Coronary artery (tissue), 2 donors: ENCODE measurements at regions not wholly inside any gene's neighbourhood (a gene's known extent, or its start where the extent isn't known, plus 50 kb on each side); places are given as distances from the start of the nearest gene placed in this dataset.

ENCODE experiments used
- DNase-seq: peaks from one replicate; pipeline ENCODE4 v3.0.0-alpha.2; 2017; ENCODE audit warnings: low spot score
- H3K27ac ChIP-seq, 2 donors: fragments of 200-600 bp; sonication (generic); one replicate each; pipeline ENCODE4 v1.5.1; 2016 to 2019
- H3K4me3 ChIP-seq: fragments of 200-600 bp; sonication (generic); 2 replicates; pipeline ENCODE4 v1.5.1; 2016; ENCODE audit warnings: mild to moderate bottlenecking, moderate library complexity
- TF ChIP-seq, protein P1 (sequence below): fragments of 200-600 bp; sonication (generic); IDR thresholded peaks from one replicate; pipeline ENCODE4 v1.5.1; 2019; ENCODE audit warnings: antibody characterized with exemption

DNA sequence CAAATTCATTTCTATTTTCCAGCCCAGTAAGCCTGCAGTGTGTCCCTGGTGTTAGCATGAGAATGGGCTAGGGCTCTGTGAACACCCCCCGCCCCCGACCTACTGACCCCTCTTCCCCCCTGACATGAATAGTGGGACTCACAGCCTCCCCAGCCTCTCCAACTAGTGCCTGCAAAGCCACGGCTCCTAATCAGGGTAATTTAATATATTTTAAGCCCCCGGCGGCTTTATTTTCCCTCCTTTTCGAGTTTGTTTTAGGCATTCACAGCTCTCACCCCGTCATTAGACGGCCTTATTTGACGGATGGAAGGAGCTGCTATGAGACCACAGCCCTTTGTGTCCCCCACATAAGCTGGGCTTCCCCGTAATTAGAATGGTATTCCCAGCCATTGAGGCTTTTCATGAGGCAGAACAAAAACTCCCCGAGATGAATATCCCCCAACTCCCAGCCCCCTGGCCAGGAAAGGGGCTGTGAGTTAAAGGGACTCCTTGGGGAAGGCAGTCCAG, 78.3 kb upstream of the POLG start:
- no peak overlapping the region for H3K27ac ChIP-seq
- DNase-seq, result no peak
- H3K4me3 ChIP-seq, result no peak overlapping the region
- TF ChIP-seq, protein P1, sequence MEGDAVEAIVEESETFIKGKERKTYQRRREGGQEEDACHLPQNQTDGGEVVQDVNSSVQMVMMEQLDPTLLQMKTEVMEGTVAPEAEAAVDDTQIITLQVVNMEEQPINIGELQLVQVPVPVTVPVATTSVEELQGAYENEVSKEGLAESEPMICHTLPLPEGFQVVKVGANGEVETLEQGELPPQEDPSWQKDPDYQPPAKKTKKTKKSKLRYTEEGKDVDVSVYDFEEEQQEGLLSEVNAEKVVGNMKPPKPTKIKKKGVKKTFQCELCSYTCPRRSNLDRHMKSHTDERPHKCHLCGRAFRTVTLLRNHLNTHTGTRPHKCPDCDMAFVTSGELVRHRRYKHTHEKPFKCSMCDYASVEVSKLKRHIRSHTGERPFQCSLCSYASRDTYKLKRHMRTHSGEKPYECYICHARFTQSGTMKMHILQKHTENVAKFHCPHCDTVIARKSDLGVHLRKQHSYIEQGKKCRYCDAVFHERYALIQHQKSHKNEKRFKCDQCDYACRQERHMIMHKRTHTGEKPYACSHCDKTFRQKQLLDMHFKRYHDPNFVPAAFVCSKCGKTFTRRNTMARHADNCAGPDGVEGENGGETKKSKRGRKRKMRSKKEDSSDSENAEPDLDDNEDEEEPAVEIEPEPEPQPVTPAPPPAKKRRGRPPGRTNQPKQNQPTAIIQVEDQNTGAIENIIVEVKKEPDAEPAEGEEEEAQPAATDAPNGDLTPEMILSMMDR, result no peak

DNA sequence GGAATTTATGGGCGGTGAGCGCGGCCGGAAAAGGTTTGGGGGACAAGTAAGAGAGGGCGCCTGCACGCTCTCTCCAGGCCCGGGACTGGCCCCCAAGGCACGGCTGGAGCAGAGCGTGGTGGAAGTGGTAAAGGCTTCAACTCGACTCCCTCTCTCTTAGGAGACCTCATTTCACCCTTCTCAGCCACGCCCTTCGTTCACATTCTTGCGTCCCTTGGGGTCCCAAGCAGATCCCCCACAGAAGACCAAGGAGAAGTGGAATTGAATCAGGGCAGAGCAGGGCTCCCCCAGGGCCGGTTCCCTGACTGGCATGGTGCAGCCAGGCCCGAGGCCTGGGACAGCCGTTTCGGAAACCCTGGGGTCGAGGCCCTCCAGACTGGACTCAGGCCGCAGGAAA, 75.4 kb upstream of the POLG start:
- H3K4me3 ChIP-seq, result no peak overlapping the region
- DNase-seq, result no peak
- TF ChIP-seq, protein P1, result no peak
- no peak overlapping the region for H3K27ac ChIP-seq

DNA sequence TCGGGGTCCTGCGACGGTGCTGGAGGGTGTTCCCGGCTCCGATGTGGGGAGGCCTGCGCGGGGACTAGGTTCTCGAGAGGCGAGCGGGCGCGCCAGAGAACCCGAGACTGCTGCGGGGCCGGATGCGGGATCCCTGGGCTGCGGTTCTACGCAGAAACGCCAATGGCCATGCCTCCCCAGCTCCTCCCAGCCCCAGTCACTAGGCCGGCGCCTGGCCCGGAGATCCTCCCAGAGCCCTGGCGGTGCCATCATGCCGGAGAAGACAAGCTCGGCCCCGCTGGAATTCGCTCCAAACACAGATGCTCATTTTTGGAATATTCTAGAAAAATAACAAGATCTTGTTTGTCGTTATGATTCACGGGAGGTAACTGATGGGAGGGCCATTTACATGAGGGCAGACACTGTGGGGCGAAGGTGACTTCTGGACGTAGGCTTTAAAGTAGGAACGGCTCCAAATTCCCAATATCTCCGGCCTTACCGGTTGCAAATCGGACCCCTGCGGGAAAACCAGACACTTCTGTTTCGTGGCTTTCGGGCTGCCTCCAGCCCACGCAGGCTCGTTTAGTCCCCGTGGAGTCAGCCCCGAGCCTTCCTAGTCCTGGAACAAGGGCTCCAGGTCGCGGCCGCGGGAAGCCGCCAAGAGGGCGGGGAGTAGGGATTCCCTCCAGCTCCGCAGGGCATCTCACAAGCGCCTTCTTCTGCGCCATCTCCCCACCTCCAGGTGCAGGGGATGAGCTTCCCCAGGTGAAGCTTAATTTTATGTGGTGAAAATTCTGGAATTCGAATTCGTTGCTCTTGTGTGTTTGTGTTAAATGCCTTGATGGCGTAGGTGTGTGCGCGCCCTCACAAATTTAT, 74.8 kb upstream of the POLG start:
- Histone ChIP-seq H3K27ac (no peak overlapping the region), H3K4me3 (peak overlapping the region; percentile 44)
- TF ChIP-seq, protein P1, result no peak
- no peak for DNase-seq

DNA sequence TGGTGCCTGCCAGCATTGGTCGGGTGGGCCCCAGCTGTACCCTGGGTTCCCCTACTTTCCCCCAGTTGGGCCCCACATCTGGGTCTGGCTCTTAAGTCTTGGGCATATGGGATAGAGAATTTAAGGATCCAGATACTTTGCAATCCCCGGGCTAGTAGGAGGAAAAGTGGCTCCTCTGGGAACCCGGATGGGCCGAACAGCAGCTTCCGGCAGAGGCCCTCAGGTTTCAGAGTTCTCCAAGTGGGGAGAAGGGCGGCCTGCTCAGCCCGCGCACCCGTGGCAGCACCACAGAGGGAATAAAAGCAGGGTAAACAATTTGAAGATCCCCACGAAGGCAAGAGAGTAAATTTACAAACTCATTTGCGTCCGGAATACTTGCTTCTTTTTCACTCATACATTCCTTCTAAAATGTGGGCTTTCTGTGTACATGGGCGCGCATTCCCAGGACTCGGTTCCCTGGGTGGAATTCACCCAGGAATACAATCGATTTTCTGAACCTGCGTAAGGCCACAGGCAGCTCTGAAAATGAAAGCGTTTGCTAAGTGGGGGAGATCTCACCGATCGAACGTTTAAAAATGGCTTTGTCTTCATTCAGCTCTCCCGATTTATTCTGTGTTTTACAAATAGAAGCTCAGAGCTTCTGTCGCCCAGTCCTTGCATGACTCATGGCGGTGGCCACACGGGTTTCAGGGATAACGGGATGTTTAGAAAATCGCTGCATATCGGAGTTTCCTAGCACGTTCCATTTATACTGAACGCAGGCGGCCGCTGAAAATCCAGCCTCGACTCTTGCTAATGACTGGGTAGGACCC, 74.0 kb upstream of the POLG start:
- no peak for DNase-seq

DNA sequence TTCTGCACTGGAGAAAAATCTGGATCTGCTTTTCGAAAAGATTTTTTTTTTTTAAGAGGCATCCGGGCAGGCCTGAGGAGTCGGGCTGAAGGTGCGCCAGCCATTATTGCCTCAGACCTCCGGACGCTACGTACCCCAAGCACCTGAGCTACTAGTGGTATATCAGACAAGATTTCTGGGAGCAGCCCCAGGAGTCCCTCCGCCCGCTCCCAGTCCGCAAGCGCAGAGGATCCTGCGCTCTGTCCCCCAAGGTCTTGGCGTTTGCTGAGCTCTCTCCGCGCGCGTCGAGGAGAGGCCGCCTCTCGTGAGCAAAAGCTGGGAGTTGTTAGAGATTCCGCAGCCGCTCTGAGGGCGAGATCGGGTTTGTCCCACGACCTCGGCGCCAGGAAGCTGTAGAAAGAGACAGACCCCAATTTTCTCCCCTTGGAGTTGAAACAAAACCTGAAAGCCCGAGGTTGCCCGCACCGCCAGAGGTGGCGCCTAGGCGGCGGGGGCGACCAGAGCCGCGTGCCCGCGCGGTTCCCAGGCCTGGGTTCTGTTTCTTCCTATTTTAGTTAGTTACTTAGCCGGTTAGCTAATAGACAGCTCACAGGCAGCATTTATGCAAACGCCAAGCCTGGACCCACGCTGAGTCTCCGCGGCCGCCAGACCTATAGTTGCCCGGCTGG, 72.5 kb upstream of the POLG start:
- DNase-seq, result no peak
- Histone ChIP-seq H3K4me3 (peak overlapping the region; percentile 12), H3K27ac (no peak overlapping the region)
- TF ChIP-seq, protein P1, result no peak

More for the DNA sequence above, 74.0 kb upstream of the POLG start:
- Histone ChIP-seq H3K4me3 (peak overlapping the region; percentile 44), H3K27ac (no peak overlapping the region)
- TF ChIP-seq, protein P1, result no peak

DNA sequence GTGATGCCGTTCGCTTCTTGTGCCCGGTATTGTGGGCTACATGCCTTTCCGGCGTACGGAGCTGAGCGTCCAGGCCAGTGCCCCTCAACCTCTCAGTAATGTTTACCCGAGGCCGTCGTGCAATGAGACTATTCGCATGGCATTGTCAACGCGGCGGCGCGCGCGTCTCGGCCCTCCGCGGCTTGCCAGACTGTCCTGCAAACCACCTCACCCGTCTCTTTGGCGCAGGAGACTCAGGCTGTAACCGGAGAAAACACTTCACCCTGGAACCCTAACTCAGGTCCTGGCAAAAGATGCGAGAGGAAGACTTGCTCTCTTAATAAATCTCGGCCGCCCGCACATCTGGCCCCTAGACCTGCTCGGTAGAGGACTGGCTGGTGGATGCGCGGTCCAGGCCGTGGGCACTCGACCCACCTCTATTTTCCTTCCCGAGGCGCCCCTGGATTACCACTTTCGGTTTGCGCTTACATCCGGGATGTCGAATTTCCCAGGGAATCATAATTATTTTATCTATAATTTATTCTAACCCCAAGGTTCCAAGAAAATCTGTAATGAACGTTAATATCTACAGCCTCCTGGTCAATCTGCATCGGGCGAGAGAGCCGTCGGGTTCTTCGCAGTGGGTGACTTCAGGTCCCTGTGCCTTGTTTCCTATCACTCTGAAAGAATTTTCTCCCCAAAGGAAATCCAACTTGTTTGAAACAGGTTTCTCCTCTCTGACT, 71.8 kb upstream of the POLG start:
- Histone ChIP-seq H3K4me3 (peak overlapping the region; percentile 54), H3K27ac (no peak overlapping the region)
- TF ChIP-seq, protein P1, result no peak
- no peak for DNase-seq
